Esophagus squamous epithelium (tissue), 4 donors: ENCODE measurements at regions not wholly inside any gene's neighbourhood (a gene's known extent, or its start where the extent isn't known, plus 50 kb on each side); places are given as distances from the start of the nearest gene placed in this dataset.

ENCODE experiments used
- CTCF ChIP-seq, 6 experiments: fragments of 450-650 bp in 4 of 6; fragments of 200-600 bp in 2 of 6; sonication (generic) in 2 of 6; IDR thresholded peaks; one replicate each; pipeline ENCODE4 v1.5.1; 2016 to 2019; ENCODE audit warnings: antibody characterized with exemption in 6 of 6, mild to moderate bottlenecking in 4 of 6, moderate library complexity in 4 of 6
- POLR2A ChIP-seq, 4 donors: fragments of 450-650 bp; IDR thresholded peaks; one replicate each; pipeline ENCODE4 v1.6.1; 2017; ENCODE audit warnings: antibody characterized with exemption in 4 of 4, mild to moderate bottlenecking in 4 of 4, moderate library complexity in 3 of 4

- TF ChIP-seq CTCF (IDR thresholded peaks at IDR 0.05) (no peak), POLR2A (IDR thresholded peaks at IDR 0.05) (no peak)
These were observed 92.3 kb upstream of the IVNS1ABP start for GRCh38 chr1:185409345-185409744.
